HG03159 (cell line): ENCODE measurements at regions not wholly inside any gene's neighbourhood (a gene's known extent, or its start where the extent isn't known, plus 50 kb on each side); places are given as distances from the start of the nearest gene placed in this dataset.
"Not testable (repeated sequence)": the region's sequence is repeated elsewhere in the genome, so short reads cannot be mapped to it uniquely, and the experiment has no call there.

ENCODE experiments used
- ATAC-seq: cut with Tn5 transposase; IDR thresholded peaks from one replicate; pipeline ENCODE4 v1.9.1; 2021; ENCODE audit warnings: mild to moderate bottlenecking, moderate library complexity; ENCODE audit not compliant: unreplicated experiment

GRCh38 chr10:111261081-111261615 lies 184.3 kb downstream of the ADRA2A start:
- no peak for ATAC-seq

- ATAC-seq, result no peak
Observed at GRCh38 chr10:111265341-111265740, 188.5 kb downstream of the ADRA2A start.

- no peak for ATAC-seq
Observed at GRCh38 chr10:111266165-111266564, 189.3 kb downstream of the ADRA2A start.

GRCh38 chr10:111267673-111268072 lies 190.8 kb downstream of the ADRA2A start:
- no peak for ATAC-seq

GRCh38 chr10:111273235-111273634 lies 196.4 kb downstream of the ADRA2A start:
- no peak for ATAC-seq

- no peak for ATAC-seq
Observed at GRCh38 chr10:111273635-111274034, 196.8 kb downstream of the ADRA2A start.

- no peak for ATAC-seq
Observed at GRCh38 chr10:111275091-111275490, 198.3 kb downstream of the ADRA2A start.

- ATAC-seq, result no peak
Observed at GRCh38 chr10:111277661-111278060, 200.8 kb downstream of the ADRA2A start.

GRCh38 chr10:111278266-111278665 lies 201.4 kb downstream of the ADRA2A start:
- ATAC-seq, result no peak

- ATAC-seq, result no peak
Observed at GRCh38 chr10:111281516-111281915, 204.7 kb downstream of the ADRA2A start.

GRCh38 chr10:111289461-111289860 lies 212.6 kb downstream of the ADRA2A start:
- no peak for ATAC-seq

GRCh38 chr10:111290649-111291048 lies 213.8 kb downstream of the ADRA2A start:
- no peak for ATAC-seq

- no peak for ATAC-seq
Observed at GRCh38 chr10:111295788-111296187, 219.0 kb downstream of the ADRA2A start.

GRCh38 chr10:111297351-111297848 lies 220.6 kb downstream of the ADRA2A start:
- ATAC-seq, result no peak

- no peak for ATAC-seq
Observed at GRCh38 chr10:111298031-111298430, 221.2 kb downstream of the ADRA2A start.

- no peak for ATAC-seq
Observed at GRCh38 chr10:111299037-111299436, 222.2 kb downstream of the ADRA2A start.

GRCh38 chr10:111303887-111304286 lies 227.1 kb downstream of the ADRA2A start:
- no peak for ATAC-seq

GRCh38 chr10:111316722-111317212 lies 239.9 kb downstream of the ADRA2A start:
- no peak for ATAC-seq

- no peak for ATAC-seq
Observed at GRCh38 chr10:111319866-111320265, 243.0 kb downstream of the ADRA2A start.

- ATAC-seq, result no peak
Observed at GRCh38 chr10:111323389-111323966, 246.6 kb downstream of the ADRA2A start.

- ATAC-seq, result not testable (repeated sequence)
Observed at GRCh38 chr10:111332174-111332573, 255.3 kb downstream of the ADRA2A start.

GRCh38 chr10:111335826-111336225 lies 259.0 kb downstream of the ADRA2A start:
- ATAC-seq, result no peak

GRCh38 chr10:111338035-111338434 lies 261.2 kb downstream of the ADRA2A start:
- no peak for ATAC-seq
